Right lung (tissue), 2 donors: ENCODE measurements at regions not wholly inside any gene's neighbourhood (a gene's known extent, or its start where the extent isn't known, plus 50 kb on each side); places are given as distances from the start of the nearest gene placed in this dataset.

Experiments
- DNase-seq, 2 donors: peaks; one replicate each; pipeline ENCODE4 v3.0.0-alpha.2; 2013

DNA sequence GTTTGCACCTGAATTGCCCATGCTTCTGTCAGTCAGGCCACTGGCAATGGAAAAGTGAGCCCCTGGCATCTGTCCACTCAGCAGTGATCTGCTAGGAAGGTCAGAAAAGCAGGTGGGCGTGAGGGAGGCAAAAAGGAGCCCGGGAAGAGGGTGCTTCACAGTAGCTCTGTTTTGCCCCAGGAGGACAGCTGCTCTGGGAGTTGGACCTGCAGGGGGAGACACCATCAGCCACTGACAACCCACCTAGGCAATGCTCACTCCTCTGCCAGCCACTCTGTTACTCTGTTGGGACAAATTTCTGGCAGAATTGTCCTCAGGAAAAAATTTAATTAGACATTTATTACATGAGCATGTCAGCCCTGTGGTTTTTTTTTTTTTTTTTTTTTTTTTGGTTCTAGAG, 146.4 kb downstream of the LRIG2 start:
- DNase-seq = no peak

DNA sequence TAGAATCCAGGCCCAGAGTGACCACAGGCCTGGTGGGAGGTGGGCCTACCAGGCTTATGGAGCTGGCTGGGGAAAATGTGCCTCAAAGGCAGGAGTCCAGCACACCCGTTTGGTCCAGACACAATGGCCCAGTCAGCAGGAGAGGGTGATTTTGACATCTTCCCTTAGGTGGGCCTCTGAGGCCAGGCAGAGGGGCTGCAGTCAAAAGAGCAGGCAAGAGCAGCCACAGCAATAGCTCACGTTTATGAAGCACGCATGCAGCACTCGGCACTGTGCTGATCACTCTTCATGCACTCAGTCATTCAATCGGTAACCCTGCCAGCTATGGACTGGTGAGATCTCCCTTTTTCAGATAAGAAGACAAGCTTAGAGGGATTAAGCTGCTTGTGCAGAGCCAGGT, 146.8 kb downstream of the LRIG2 start:
- no peak for DNase-seq

DNA sequence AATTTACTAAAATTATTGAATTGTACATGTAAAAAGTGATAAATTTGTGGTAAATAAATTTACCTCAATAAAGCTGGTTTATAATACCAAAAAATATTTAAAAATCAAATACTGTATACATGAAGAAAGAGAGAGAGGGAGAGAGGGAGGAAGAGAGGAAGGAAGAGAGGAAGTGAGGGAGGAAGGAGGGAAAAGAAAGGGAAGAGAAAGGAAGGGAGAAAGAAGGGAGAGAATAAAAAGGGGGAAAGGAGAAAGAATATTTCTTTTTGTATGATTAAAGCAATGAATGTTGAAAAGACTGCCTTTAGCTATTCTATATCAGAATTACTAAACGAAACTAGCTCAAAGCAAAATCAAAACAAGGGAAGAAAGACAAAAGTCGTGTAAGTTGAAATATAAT, 150.0 kb downstream of the LRIG2 start:
- no peak for DNase-seq

DNA sequence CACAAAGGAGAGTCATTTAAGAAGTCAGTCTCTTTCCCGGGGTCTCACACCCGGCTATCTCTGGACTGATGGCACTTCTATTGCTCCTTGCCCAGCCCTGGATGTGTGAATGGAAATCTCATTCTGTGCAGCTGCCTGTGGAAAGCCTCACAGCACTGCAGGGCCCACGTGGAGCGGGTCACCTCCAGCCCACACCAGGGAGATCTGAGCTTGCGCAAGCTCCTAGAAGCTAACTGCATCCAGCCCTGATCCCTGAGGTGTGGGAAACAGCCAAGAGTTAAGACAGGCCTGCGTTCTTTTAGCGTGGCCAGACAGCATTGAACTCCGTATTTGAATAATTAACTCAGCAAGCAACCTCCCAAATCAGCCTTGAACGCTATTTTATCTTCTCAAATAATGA, 150.5 kb downstream of the LRIG2 start:
- DNase-seq = no peak

DNA sequence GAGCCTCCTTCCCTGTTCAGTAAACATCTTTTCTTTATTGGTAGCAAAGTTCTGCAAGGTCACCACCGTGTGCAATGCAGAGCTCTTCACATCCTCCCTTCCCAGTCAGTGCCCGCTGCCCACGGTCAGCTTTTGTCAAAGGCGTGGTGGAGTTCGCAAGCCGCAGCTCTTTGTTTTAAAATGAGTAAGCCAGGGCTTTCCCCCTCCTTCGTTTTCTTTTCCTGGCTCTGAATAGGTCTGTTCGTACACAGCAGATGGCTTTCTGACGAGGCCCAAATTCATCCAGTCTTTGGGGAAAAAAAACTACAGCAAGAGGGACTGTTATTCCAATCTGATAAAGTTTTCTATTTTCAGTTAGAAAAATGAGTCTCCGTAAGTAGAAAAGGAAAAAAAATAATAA, 153.2 kb downstream of the LRIG2 start:
- DNase-seq = no peak

DNA sequence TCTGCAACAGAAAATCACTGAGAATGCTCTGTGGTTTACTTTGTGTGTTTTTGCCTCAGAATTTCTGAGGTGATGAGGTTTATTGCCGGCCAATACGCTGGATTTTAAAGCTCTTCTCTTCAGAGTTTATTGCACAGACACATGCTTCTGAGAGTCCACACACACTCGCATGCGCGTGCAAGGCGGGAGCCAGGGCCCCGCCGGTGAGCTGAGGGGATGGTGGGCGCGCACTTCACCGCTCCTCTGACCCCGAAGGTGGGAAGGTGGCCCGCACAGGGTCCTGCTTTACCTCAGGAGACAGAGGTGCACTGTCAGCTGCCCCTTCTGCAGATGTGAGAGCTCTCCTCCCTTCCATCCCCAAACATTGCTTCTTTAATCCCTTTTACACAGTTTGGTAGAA, 158.4 kb upstream of the MAGI3 start:
- DNase-seq = no peak

DNA sequence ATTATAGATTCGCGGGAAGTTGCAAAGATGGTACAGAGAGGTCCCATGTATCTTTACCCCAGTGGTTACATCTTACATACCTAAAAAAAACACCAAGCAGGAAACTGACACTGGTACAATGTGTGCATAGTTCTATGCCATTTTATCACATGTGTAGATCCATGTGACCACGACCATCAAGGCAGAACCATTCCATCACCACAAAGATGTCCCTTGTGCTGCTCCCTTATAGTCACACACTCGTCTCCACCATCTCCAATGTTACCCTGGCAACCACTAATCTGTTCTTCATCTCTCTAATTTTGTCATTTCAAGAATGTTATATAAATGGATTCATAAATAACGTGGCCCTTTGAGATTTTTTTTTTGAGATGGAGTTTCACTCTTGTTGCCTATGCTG, 156.9 kb upstream of the MAGI3 start:
- no peak for DNase-seq

DNA sequence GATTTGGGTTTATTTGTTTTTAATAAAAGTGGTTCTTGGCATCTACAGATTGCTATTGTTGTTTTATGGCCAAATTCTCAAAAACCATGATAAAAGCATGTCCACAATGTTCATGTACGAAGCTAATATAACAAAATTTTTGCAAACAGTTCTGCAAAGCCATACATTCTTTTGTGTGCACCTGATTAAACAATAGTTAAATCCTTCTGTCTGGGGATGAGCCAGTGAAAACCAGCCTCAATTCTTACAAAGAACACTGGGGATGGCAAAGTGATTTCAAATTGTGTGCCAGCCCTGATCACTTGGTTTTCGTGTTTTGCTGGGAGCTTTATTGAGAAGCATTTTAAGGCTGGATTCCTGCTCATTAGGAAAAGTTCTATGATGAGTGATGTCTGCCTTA, 149.1 kb upstream of the MAGI3 start:
- DNase-seq = no peak

DNA sequence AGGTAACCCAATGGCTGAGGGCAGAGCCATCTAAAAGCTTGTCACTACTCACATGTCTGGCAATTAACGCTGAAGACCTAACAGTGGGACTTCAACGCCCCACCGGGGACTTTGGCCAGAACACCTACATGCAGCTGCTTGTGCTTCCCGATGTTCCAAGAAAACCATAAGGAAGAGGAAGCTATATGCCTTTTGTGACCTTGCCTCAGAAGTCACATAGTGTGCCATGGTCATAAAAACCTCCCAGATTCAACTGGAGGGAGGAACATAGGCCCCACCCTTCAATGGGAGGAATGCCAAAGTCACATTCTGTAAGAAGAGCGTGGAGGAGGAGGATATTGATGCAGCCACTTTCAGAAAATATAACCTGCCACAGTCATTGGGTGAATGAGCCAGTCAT, 147.8 kb upstream of the MAGI3 start:
- DNase-seq = no peak

DNA sequence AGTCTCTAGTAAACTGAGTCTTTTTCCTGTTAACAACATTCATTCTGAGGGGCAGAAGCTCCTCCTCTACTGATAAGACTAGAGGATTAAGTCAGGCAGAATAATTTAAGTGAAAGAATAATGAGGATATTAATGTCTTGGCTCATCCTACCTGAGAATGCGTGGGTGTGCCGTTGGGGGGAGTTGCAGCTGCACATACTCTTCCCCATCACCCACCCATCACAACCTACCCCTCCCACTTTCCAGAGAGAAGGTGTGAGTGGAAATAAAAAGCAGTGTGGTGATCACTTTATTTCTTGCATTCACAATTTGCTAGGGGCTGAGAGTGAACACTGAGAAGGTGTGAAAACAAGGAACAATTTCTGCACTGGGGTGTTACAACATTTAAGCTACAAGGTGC, 146.8 kb upstream of the MAGI3 start:
- DNase-seq = no peak

DNA sequence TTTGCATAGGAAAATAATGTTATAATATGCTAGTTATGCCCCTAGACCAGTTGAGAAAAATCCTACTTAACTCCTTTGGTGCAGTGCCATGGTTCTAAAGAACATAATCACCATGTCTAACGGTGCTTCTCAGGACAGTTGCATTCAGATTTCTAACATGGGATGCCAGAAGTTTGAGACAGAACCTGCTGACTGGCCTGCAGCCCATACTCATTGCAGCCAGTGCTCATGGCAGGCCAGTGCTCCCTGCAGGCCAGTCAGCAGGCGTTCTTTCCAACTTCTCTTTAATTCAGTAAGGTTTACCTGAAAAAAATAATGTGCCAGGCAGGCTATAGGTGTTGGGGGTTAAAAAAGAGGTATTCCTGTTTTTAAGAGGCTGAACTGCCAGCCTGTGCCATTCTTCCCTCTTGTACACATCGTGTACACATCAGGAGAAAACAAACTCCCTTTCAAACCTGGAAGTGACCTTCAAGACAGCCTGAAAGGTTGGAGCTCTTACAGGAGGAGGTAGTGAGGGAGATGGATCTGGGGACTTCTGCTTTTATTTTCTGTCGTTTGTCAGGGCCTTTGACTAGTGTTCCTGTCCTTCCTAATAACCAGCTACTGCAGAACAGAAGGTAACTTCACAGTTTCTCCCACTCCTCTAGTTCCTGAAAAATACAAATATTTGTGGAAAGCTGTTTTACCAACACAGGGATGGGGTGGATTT, 146.0 kb upstream of the MAGI3 start:
- DNase-seq = no peak

DNA sequence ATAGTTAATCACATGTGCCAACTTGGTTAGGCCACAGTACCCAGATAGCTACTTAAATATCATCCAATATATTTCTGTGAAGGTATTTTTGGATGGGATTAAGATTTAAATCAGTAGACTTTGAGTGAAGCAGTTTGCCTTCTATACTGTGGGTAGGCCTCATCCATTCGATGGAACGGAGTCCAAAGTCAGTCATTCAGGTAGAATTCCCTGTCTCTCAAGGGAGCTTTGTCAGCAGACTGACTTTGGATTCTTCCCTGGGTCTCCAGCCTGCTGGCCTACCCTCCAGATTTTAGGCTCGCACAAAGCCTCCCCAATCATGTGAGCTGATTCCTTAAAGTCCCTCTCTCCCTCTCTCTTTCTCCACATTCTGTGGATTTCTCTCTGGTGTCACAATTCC, 145.1 kb upstream of the MAGI3 start:
- no peak for DNase-seq

DNA sequence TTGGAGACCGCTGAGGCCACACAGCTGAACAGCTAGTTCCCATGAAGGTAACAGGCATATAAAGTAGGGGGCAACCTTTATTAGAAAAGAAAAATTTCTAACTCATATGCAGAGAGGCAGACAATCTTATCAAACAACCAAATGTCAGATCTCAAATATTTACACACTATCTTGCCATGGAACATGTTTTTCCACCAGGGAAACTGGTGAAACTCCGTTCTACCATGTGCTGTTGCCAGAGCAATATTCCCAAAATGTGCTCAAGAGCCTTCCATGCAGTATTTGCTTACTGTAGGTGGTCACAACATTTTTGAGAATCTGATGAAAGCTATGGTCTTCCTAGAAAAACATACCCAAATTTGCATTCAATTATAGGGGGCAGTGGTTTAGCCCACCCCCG, 143.4 kb upstream of the MAGI3 start:
- DNase-seq = no peak

DNA sequence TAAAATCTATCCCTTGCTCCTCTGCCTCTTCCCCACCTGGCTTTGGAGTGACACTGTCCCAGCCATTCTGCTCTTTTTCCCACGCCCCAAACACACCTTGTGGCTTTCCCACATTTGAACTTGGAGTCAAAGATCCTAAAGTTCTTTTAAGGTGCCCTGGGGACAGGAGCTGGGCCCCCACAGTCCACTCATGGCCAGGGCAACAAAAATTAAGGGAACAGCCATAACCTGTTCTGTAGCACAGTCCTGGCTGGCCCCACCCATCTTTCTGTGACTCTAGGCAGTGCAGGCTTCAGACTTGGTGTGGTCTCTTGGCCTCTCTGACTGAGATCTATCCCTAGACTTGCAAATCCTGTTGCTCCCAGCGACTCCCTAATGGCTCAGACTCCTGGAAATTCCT, 143.0 kb upstream of the MAGI3 start:
- DNase-seq = no peak

DNA sequence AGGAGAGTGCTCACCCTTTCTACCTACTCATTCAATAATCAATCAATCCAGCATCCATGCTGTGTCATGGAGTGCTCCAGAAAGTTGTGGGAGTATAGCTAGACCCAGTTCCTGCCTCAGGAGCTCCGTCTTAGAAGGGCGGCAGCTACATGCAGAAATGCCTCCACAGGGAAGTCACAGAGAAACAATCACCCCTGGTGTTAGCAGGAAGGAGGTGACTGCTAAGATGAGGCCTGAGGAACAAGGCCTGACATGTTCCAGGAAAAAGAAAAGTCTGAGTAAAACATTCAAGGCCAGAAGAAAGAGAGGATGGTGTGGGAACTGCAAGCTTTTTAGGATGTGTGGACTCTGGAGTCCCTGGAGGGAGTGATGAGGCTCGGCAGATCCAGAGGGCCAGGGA, 142.5 kb upstream of the MAGI3 start:
- no peak for DNase-seq

DNA sequence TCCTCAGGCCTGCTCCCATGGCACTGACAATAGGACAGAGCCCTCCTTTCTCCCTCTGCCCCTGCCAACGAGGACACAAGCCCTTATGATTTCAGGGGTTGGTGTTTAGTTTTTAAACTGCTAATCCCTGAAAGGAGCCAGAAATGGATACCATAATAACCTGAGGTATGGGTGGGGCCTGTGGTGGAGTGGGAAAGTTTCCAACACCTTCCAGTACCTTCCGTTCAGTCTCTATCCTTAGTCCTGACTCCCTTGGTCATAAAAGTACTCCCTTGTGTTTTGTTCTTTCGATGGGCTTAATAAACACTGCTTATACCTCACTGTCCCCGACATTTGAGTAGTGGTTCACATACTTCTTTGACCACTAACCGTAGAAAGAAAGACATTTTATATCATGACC, 141.8 kb upstream of the MAGI3 start:
- DNase-seq = no peak

DNA sequence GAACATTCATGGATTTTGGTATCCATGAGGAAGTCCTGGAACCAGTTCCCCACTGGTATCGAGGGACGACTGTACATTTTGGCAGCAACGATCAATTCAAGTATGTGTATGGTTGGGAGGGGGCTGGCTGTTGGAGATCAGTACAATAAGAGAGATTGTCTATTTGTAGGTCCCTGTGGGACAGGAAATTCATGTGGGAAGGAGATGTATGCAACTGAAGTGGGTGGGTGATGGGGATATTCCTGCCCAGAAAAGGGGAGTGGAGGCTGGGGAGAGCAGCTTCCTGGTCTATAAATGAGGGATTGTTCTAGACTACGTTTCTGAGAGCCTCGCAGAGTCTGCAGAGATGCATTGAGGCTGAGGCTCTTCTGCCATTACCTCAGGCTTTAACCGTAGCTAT, 140.2 kb upstream of the MAGI3 start:
- DNase-seq = no peak

DNA sequence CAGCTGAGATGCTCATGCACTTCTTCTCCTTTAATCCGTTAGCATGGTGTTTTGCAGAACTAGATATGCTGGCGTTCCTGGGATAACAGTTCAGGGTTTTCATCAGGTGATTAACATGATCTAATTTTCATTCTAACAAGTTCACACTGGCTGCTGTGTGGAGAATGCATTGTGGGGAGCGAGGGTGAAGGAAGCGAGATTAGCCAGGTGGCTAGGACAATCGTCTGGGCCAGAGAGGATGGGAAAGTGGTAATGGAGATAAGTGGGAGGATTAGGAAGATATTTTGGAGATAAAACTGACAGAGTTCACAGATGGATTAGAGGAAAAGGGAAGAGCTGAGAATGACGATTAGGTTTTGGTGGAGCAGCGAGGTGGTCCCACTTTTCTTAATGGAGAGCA, 138.1 kb upstream of the MAGI3 start:
- DNase-seq = no peak

DNA sequence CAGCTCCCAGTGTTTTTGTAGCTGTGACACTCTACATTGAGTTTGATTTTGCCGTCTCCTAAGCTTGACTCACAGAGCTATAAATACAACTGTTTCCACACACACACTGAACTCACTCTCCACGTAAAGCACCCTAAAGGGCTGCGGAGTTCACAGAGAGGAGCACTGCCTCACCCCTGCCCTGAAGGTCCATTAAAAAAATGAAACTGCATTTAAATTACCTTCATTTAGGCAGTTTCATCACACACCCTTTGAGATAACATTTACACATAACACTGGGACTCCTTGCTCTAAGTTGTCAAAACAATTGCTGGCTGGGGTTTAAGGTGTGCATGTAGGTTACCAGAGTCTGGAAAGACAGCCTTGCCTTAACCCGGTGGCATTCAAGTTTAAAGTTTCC, 137.1 kb upstream of the MAGI3 start:
- no peak for DNase-seq

DNA sequence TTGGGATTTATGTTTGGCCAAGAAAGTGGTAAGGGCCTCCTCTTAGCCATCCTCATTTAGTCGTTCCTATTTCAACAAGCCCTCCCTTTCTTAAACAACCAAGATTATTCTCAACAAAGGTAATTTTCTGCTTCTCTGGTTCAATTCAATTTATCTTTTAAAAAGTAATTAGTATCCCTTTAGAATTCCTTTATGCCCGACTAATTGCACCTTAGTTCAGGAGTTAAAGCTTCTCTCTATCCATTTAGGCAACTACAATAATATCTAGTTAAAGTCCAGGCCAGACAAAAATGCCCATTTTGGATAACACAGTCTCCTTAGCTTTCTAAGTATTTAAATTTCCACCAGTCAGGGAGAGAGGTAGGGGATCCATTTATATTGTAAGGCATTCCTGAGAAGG, 136.7 kb upstream of the MAGI3 start:
- no peak for DNase-seq

DNA sequence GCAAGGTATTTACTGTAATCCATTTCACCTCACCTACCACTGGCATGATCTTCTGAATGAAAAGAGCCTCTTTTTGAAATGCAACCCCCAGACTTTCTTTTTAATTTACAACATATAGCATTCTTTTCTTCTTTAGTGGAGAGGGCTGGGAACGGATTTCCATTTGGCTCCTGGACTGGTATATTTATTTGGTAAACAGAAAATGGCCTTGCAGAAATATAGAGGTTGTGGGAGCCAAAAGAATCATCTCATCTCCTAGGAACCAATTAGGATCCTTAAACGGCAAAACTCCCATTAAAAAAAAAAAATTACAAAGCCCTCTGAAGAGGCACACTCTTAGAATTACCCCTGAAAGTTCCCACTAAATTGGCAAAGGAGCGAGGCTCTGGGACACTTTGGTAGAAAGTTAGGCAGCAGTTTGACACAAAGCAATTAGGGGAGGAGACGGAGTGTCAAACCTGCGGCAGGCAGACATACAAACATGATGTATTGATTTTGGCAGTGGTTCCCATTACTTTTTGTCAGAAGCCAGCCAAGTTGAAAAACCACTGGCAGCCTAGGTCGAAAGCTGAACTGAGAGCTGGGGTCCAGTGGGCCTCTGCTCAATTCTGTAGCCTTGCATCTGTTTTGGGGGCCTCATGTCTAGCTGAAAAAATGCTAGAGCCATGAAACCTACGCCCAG, 135.1 kb upstream of the MAGI3 start:
- DNase-seq = no peak

DNA sequence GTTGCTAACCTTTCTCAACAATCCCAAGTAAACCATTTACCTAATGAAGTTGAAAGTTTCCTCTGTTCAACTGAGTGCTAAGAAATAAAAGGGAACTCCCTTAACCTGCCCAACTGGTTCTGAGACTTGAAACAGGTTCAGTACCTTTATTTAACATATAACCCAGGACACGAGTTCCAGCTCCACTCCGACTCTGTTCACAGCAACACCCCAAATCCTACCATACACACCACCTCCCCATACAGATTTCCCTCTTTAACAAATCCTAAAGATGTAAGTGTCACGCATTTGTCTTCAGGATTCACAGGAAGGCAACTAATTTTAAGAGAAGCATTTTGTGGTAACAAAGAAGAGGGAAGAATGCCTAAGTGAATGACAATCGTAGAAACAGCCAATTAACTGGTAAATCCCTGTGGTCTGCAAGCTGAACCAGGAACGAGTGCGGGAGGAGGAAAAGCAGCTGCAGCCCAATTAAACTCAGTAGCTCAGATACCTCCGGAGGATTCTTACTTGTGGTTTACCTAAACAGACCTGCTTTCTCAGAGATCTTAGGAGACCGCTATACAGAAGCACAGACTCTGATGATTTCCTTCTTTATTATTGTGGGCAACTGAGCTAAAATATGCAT, 134.5 kb upstream of the MAGI3 start:
- peak; percentile 52 to 56 for DNase-seq

DNA sequence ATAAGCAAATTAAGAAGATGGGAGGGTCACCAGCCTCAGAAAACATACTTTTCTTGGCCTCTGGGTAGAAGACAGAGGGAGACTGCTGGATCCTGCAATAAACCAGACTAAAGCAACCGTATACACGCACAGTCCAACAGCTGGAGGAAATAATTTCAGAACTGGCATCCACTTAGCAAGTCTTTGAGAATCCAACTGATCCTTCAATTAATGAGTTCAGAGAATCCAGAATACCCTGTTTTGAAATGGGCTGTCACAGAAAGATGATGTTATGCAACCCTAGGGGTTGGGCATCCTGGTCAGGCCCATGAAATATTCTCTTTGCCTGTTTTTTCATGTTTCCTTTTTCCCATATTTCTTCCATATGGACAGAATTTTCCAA, 134.0 kb upstream of the MAGI3 start:
- DNase-seq = no peak

DNA sequence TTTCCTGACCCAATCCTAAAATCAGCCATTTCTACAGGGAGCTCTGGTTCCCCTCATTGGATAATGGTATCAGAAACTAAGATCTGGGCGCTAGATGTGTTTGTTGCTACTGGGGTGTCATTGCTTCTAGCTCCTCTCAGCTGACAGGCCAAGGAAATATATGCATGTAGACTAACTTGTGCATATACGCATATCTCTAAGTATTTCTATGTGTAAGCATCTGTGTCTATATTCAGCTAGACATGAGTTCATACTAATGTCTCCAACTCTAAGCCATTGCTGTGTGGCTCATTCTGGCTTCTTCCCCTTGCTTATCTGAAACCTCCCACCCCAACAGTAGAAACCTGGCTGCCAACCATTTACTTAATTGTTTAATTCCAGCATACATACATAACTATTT, 130.3 kb upstream of the MAGI3 start:
- no peak for DNase-seq
